Peyer's patch (tissue), 4 donors: ENCODE measurements at regions not wholly inside any gene's neighbourhood (a gene's known extent, or its start where the extent isn't known, plus 50 kb on each side); places are given as distances from the start of the nearest gene placed in this dataset.

Source experiments
- DNase-seq, 3 donors: peaks; one replicate each; pipeline ENCODE4 v3.0.0-alpha.2; 2017 to 2019
- H3K27ac ChIP-seq, 4 donors: fragments of 200-600 bp; sonication (generic); one replicate each; pipeline ENCODE4 v1.5.1; 2016 to 2019
- H3K27me3 ChIP-seq, 2 donors: fragments of 200-600 bp; sonication (generic); one replicate each; pipeline ENCODE4 v1.5.1; 2019
- H3K36me3 ChIP-seq, 3 donors: fragments of 200-600 bp; sonication (generic); one replicate each; pipeline ENCODE4 v1.5.1; 2016 to 2019
- H3K4me1 ChIP-seq, 4 donors: fragments of 200-600 bp; sonication (generic); one replicate each; pipeline ENCODE4 v1.5.1; 2016 to 2019
- H3K4me3 ChIP-seq, 4 donors: fragments of 200-600 bp; sonication (generic); 1 replicate in 3 of 4; 2 replicates in 1 of 4; pipeline ENCODE4 v1.5.1; 2016 to 2019; ENCODE audit warnings: mild to moderate bottlenecking in 1 of 4
- H3K9me3 ChIP-seq, 4 donors: fragments of 200-600 bp; sonication (generic); one replicate each; pipeline ENCODE4 v1.5.1; 2016 to 2019; ENCODE audit warnings: mild to moderate bottlenecking in 1 of 4
- CTCF ChIP-seq, 6 experiments: fragments of 450-650 bp in 4 of 6; fragments of 200-600 bp in 2 of 6; sonication (generic) in 1 of 6; IDR thresholded peaks; one replicate each; pipeline ENCODE4 v1.5.1; 2017 to 2019; ENCODE audit warnings: antibody characterized with exemption in 6 of 6, mild to moderate bottlenecking in 3 of 6, moderate library complexity in 1 of 6
- POLR2A ChIP-seq, 2 donors: fragments of 450-650 bp; IDR thresholded peaks; one replicate each; pipeline ENCODE4 v1.5.1; 2017; ENCODE audit warnings: antibody characterized with exemption in 2 of 2, mild to moderate bottlenecking in 2 of 2, moderate library complexity in 2 of 2

GRCh38 chr6:3620937-3621336 is 130.6 kb downstream of the PXDC1 start:
- no peaks in the 10 kb centered on the region for H3K4me1 ChIP-seq
- H3K4me3 ChIP-seq = no peak overlapping the region
- no peaks in the 10 kb centered on the region for H3K36me3 ChIP-seq
- no peak for DNase-seq
- H3K27me3 ChIP-seq = no peaks in the 10 kb centered on the region
- no peaks in the 10 kb centered on the region for H3K9me3 ChIP-seq
- no peak for TF ChIP-seq CTCF (IDR thresholded peaks at IDR 0.05)
- H3K27ac ChIP-seq = no peak overlapping the region

GRCh38 chr6:3620389-3620788 is 131.1 kb downstream of the PXDC1 start:
- Histone ChIP-seq H3K4me1 (no peaks in the 10 kb centered on the region), H3K9me3 (no peaks in the 10 kb centered on the region), H3K4me3 (no peak overlapping the region), H3K36me3 (no peaks in the 10 kb centered on the region), H3K27ac (no peak overlapping the region), H3K27me3 (no peaks in the 10 kb centered on the region)
- no peak for TF ChIP-seq CTCF (IDR thresholded peaks at IDR 0.05)
- TF ChIP-seq POLR2A (IDR thresholded peaks at IDR 0.05) = no peak
- DNase-seq = no peak

- Histone ChIP-seq H3K9me3 (no peaks in the 10 kb centered on the region), H3K4me1 (no peaks in the 10 kb centered on the region), H3K4me3 (no peak overlapping the region), H3K27ac (no peak overlapping the region), H3K27me3 (no peaks in the 10 kb centered on the region), H3K36me3 (no peaks in the 10 kb centered on the region)
- TF ChIP-seq POLR2A (IDR thresholded peaks at IDR 0.05) (no peak), CTCF (IDR thresholded peaks at IDR 0.05) (no peak)
- no peak for DNase-seq
Measured at GRCh38 chr6:3619800-3620199, 131.7 kb downstream of the PXDC1 start.

- no peak overlapping the region for H3K27ac ChIP-seq
- H3K4me3 ChIP-seq = no peak overlapping the region
- no peaks in the 10 kb centered on the region for H3K27me3 ChIP-seq
- DNase-seq = no peak
- H3K4me1 ChIP-seq = no peaks in the 10 kb centered on the region
- H3K9me3 ChIP-seq = no peaks in the 10 kb centered on the region
- TF ChIP-seq CTCF (IDR thresholded peaks at IDR 0.05) = no peak
- no peak for TF ChIP-seq POLR2A (IDR thresholded peaks at IDR 0.05)
- no peaks in the 10 kb centered on the region for H3K36me3 ChIP-seq
Measured at GRCh38 chr6:3619201-3619600, 132.3 kb downstream of the PXDC1 start.

- no peaks in the 10 kb centered on the region for H3K27me3 ChIP-seq
- DNase-seq = no peak
- no peaks in the 10 kb centered on the region for H3K36me3 ChIP-seq
- H3K27ac ChIP-seq = no peak overlapping the region
- H3K4me3 ChIP-seq = no peak overlapping the region
- no peaks in the 10 kb centered on the region for H3K9me3 ChIP-seq
- TF ChIP-seq POLR2A (IDR thresholded peaks at IDR 0.05) = no peak
- TF ChIP-seq CTCF (IDR thresholded peaks at IDR 0.05) = no peak
- H3K4me1 ChIP-seq = no peaks in the 10 kb centered on the region
Measured at GRCh38 chr6:3618642-3619041, 132.9 kb downstream of the PXDC1 start.

GRCh38 chr6:3617681-3618311 is 133.7 kb downstream of the PXDC1 start:
- H3K36me3 ChIP-seq = no peaks in the 10 kb centered on the region
- H3K9me3 ChIP-seq = no peaks in the 10 kb centered on the region
- H3K27me3 ChIP-seq = no peaks in the 10 kb centered on the region
- no peaks in the 10 kb centered on the region for H3K4me1 ChIP-seq
- H3K4me3 ChIP-seq = no peak overlapping the region
- TF ChIP-seq CTCF (IDR thresholded peaks at IDR 0.05) = no peak
- no peak for TF ChIP-seq POLR2A (IDR thresholded peaks at IDR 0.05)
- H3K27ac ChIP-seq = no peak overlapping the region
- DNase-seq = no peak
